GM21360 (cell line): ENCODE measurements at regions not wholly inside any gene's neighbourhood (a gene's known extent, or its start where the extent isn't known, plus 50 kb on each side); places are given as distances from the start of the nearest gene placed in this dataset.
"Not testable (repeated sequence)": the region's sequence is repeated elsewhere in the genome, so short reads cannot be mapped to it uniquely, and the experiment has no call there.

ENCODE experiments used
- ATAC-seq: cut with Tn5 transposase; IDR thresholded peaks from one replicate; pipeline ENCODE4 v1.9.1; 2021; ENCODE audit warnings: mild to moderate bottlenecking, moderate library complexity; ENCODE audit not compliant: unreplicated experiment

DNA sequence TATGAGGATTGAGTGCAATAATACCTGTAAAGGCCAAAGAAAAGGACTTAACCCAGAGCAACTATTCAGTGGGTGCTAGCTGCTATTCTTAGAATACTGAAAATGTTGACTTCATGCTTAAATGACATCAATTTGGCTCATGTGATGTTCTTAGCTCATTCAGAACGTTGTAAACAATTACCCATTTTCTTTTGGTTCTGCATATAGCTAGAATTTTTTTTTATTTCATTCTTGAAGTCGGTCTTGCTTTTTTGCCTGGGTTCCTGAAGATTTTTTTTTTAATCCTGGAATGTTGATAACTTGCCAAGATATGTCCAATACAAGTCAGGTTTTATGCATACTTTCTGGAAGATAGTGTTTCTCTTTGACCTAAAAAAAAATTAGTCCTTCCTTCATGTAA lies 772.0 kb downstream of the LTN1 start:
- no peak for ATAC-seq

GRCh38 chr21:28216976-28217523 lies 775.6 kb downstream of the LTN1 start:
- ATAC-seq = no peak

DNA sequence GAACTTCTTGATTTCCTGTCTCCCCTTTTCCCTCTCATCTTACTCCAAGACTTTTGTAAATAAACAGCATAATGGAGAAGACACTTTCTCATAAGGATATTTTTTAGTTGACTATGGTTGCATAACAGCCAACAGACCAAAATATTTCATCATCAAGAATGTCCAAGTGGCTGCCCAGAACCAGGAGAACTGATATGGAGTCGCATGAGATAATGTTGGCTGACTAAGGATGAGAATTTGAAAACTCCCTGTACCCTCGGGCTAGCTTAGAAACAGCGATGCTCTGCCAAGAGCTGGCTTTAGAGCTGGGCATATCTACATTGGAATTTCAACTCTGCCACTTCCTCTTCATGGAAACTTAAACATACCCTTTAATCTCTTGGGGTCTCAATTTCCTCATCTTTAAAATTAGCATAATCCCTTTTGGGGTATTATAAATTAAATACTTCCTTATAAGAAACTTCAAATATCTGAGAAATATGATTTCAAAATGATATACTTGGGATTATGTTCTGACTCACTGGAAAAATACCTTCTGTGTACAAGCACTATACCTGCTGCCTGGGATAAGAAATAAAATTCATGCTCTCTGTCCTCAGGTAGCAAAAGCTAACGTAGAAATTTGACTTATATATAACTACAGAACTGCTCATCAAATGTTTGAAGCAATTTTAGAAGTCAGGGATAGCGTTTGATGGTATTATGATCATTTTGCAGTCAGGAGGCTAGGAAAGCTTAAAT lies 777.3 kb downstream of the LTN1 start:
- ATAC-seq = no peak

GRCh38 chr21:28214786-28215185 lies 777.9 kb downstream of the LTN1 start:
- ATAC-seq = no peak

GRCh38 chr21:28213261-28213660 lies 779.4 kb downstream of the LTN1 start:
- no peak for ATAC-seq

- ATAC-seq = no peak
These were observed 780.6 kb downstream of the LTN1 start for GRCh38 chr21:28212061-28212460.

DNA sequence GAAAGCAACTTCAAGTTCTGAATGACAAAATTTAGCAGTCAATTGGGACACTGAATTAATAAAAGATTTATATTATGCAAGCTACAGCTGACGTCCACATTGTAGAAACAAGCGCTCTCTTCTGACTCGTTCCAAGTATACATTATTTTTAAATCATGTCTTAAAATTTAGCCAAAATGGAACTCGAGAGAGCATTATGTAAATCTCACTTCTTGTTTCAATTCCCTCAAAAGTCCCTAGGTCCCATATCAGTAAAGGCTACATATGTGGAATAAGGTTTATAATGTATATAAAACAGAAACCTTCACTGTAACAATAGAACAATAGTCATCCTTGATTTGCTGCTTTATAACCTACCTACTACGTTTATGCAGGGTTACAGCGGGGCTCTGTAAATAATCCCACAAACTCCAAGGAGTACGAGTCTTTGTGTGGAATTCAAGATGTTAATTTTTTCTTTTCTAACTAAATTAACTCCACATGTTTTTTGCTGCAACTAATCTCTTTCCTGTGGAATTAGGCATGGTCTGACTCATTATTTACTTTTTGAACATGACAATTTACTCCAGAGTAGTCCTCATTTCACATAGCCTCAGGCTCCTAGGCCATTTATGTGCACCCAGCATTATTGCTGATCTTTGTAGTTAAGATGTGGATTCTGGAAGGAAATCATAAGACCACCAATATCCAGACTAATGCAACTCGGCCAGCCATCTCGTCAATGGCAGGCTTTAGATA lies 785.1 kb downstream of the LTN1 start:
- no peak for ATAC-seq

GRCh38 chr21:28200726-28201125 lies 792.0 kb downstream of the LTN1 start:
- no peak for ATAC-seq

DNA sequence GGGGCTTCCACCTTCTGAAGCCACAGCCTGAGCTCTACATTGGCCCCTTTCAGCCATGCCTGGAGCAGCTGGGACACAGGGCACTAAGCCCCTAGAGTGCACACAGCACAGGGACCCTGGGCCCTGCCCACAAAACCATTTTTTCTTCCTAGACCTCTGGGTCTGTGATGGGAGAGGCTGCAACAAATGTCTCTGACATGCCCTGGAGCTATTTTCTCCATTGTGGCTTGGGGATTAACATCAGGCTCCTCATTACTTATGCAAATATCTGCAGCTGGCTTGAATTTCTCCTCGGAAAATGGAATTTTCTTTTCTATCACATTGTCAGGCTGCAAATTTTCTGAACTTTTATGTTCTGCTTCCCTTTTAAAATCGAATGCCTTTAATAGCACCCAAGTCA lies 795.7 kb downstream of the LTN1 start:
- ATAC-seq = no peak

GRCh38 chr21:28193189-28193588 lies 799.5 kb downstream of the LTN1 start:
- no peak for ATAC-seq

DNA sequence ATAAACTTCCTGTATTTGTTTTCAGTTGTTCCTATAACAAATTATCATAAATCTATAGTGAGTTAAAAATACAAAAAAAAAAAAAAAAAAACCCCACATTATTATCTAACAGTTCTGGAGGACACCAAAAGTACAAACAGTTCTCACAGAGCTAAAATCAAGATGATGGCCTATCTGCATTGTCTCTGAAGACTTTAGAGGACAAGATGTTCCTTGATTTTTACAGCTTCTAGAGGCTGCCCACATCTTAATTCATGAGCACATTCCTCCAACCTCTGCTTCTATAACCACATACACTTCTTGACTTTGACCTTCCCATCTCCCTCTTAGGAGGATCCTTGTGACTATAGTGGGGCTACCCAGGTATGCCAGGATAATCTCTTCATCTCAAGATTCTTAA lies 806.1 kb downstream of the LTN1 start:
- ATAC-seq = no peak

DNA sequence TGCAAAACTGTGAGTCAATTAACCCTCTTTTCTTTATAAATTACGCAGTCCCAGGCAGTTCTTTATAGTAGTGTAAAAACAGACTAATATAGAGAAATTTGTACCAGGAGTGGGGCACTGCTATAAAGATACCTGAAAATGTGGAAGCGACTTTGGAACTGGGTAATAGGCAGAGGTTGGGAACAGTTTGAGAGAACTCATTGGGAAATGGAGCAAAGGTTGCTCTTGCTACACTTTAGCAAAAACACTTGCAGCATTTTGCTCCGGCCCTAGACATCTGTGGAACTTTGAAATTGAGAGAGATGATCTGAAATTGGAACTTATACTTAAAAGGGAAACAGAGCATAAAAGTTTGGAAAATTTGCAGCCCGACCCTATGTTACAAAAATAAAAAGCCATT lies 810.9 kb downstream of the LTN1 start:
- ATAC-seq = no peak

DNA sequence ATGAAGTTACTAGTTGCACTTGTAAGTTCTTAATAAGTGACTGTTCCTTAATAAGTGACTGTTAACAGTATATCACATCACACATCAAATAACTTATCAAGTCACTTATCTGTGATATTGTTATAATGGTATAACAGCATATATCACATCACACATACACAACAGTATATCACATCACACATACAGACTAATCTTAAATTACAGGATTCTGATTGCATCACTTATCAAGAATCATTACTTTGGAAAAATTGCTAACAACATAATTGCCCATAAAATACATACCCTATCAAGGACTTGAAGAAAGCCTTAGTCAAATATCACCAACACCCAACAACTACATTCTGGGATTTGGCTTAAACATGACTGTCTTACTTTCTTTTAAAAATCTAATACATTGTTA lies 813.5 kb downstream of the LTN1 start:
- no peak for ATAC-seq

DNA sequence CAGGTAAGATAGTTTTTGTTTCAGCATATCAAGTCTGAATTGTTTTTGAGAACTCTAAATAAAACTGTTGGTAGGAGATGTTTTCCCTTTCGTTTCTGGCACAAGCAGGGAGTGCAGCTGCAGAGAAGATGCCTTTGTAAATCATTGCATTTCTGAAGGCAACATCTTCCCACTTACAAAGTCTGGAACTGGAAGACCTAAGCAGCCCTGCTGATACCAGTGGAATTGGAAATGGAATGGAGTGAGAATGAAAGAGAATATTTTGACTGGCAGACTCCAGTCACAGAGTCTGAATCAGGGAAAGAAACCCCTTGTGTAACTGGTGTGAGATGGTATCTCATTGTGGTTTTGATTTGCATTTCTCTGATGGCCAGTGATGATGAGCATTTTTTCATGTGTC lies 815.6 kb downstream of the LTN1 start:
- ATAC-seq = no peak

GRCh38 chr21:28174701-28175100 lies 818.0 kb downstream of the LTN1 start:
- no peak for ATAC-seq

DNA sequence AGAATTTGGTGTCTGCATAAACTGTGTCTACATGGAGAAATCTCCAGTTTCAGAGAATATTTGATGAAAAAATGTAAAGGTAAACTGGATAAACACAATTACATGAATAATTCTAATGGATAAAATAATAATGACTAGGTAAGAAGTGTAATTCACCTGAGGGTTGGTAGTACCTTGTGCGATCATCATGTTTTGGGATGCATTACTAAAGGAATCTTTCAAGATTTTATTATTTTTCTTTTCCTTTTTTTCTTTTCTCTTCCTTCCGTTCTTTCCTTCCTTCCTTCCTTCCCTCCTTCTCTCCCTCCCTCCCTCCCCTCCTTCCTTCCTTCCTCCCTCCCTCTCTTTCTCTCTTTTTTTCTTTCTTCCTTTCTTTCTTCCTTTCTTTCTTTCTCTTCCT lies 818.7 kb downstream of the LTN1 start:
- ATAC-seq = no peak

DNA sequence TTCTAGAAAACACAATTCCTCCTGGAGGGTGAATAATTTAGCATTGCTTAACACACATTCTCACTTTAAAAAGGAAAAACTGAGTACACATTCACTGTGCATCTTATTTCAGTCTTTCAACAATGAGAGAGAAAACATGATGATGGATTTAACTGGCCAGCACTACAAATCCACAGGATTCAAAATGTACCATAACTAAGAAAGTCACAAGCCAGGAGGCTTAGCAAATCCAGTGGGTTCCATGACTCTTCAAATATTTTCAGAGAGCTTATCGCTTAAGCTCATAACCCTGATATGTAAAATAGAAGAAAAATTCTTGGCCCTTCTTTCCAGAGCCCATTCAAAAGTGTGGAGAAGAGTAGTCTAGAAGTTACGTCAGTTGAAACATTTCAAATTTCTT lies 820.3 kb downstream of the LTN1 start:
- no peak for ATAC-seq

- no peak for ATAC-seq
These were observed 825.3 kb downstream of the LTN1 start for GRCh38 chr21:28167366-28167765.

GRCh38 chr21:28164519-28164918 lies 828.2 kb downstream of the LTN1 start:
- not testable (repeated sequence) for ATAC-seq

DNA sequence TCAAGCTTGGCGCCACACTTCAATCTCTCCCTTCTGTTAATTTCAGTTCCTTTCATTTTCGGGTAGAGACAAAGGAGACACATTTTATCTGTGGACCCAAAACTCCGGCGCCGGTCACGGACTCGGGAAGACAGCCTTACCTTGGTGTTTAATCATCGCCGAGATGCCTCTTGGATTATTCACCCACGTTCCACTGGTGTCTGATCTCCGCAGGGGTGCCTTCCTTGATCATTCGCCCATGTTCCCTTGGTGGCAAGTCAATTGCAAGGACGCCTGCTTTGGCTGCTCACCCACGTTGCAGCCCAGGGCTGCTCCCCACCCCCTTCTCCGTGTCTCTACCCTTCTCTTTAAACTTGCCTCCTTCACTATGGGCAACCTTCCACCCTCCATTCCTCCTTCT lies 830.6 kb downstream of the LTN1 start:
- ATAC-seq = not testable (repeated sequence)

DNA sequence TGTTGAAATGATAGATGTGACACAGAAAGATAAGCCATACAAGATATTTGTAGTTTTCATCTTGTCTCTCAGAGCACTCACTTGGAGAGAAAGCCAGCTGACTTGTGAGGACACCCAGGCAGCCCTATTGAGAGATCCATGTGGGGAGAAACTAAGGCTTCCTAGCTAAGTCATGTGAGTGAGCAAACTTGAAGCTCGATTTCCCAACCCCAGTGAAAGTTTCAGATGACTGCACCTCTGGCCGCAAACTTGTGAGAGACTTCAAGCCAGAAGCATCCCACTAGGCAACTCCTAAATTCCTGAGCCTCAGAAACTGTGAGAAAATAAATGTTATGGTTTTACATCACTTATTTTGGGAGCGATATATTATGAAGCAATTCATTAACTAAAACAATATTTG lies 832.3 kb downstream of the LTN1 start:
- no peak for ATAC-seq

GRCh38 chr21:28159396-28159795 lies 833.3 kb downstream of the LTN1 start:
- no peak for ATAC-seq
